Neural crest cell (in vitro differentiated cells): ENCODE measurements at regions not wholly inside any gene's neighbourhood (a gene's known extent, or its start where the extent isn't known, plus 50 kb on each side); places are given as distances from the start of the nearest gene placed in this dataset.

Experiments used
- DNase-seq: peaks from one replicate; pipeline ENCODE4 v3.0.0; 2021; ENCODE audit warnings: low read depth, mixed read lengths, low spot score
- H3K27ac Mint-ChIP-seq: one replicate; pipeline ENCODE4 v1.8.0; 2021; ENCODE audit warnings: mild to moderate bottlenecking, mixed read lengths; ENCODE audit not compliant: unreplicated experiment
- H3K27me3 Mint-ChIP-seq: 2 replicates; pipeline ENCODE4 v1.8.0; 2021; ENCODE audit warnings: low read depth, mild to moderate bottlenecking, mixed read lengths
- H3K36me3 Mint-ChIP-seq: 2 replicates; pipeline ENCODE4 v1.8.0; 2021; ENCODE audit warnings: low read depth, mild to moderate bottlenecking, mixed read lengths
- H3K4me1 Mint-ChIP-seq: 2 replicates; pipeline ENCODE4 v1.8.0; 2021; ENCODE audit warnings: mixed read lengths
- H3K4me3 Mint-ChIP-seq: one replicate; pipeline ENCODE4 v1.8.0; 2021; ENCODE audit warnings: mild to moderate bottlenecking, mixed read lengths
- H3K9me3 Mint-ChIP-seq: 2 replicates; pipeline ENCODE4 v1.8.0; 2021; ENCODE audit warnings: mixed read lengths
- TF ChIP-seq, protein P1 (sequence below): fragments of 200-600 bp; sonication (generic); conservative IDR thresholded peaks from 2 replicates; pipeline ENCODE4 v1.5.0; 2021; ENCODE audit warnings: antibody characterized with exemption, mild to moderate bottlenecking

DNA sequence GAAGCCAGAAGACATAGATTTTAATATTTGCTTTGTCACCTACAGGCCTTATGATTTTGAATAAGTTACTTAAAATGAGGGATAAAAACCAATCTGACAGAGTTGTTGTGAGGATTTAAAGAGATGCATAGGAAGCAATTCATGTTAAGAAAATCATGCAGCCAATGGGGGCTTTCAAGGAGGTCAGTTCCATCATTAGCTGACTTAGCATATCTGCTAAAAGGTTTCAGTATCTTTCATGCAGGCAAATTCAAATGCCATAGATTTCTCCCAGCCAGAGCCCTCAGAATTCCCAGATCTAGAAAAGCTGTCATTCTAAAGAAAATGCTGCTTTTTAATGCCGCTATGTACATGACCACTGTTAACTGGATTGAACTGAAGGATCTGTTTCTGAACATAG lies 176.1 kb downstream of the GOLIM4 start:
- no peak overlapping the region for H3K4me3 Mint-ChIP-seq
- no peak for DNase-seq
- TF ChIP-seq, protein P1, sequence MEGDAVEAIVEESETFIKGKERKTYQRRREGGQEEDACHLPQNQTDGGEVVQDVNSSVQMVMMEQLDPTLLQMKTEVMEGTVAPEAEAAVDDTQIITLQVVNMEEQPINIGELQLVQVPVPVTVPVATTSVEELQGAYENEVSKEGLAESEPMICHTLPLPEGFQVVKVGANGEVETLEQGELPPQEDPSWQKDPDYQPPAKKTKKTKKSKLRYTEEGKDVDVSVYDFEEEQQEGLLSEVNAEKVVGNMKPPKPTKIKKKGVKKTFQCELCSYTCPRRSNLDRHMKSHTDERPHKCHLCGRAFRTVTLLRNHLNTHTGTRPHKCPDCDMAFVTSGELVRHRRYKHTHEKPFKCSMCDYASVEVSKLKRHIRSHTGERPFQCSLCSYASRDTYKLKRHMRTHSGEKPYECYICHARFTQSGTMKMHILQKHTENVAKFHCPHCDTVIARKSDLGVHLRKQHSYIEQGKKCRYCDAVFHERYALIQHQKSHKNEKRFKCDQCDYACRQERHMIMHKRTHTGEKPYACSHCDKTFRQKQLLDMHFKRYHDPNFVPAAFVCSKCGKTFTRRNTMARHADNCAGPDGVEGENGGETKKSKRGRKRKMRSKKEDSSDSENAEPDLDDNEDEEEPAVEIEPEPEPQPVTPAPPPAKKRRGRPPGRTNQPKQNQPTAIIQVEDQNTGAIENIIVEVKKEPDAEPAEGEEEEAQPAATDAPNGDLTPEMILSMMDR = no peak
- no peaks in the 10 kb centered on the region for H3K4me1 Mint-ChIP-seq
- H3K36me3 Mint-ChIP-seq = no peaks in the 10 kb centered on the region
- H3K9me3 Mint-ChIP-seq = no peaks in the 10 kb centered on the region
- H3K27ac Mint-ChIP-seq = no peak overlapping the region
- H3K27me3 Mint-ChIP-seq = no peaks in the 10 kb centered on the region

DNA sequence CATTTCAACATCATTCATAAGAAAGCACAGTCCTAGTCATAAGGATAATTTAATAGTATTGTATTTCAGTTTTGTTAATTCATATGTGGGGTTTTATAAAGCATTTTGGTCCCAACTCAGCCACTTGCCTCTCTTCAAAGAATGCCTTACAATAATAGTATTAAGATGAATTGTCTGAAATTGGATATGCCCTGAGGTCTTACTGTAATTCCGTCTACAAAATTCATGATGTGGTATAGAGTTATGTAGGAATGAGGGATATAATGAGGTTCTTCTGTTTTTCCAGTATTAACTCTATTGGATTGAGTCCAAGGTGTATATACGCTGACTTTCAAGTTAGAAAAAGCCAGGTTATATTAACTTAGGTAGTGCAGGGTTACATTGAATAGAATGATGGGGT lies 177.0 kb downstream of the GOLIM4 start:
- no peak for DNase-seq
- Mint-ChIP-seq H3K4me1 (no peaks in the 10 kb centered on the region), H3K36me3 (no peaks in the 10 kb centered on the region), H3K27me3 (no peaks in the 10 kb centered on the region), H3K9me3 (no peaks in the 10 kb centered on the region), H3K4me3 (no peak overlapping the region), H3K27ac (no peak overlapping the region)
- TF ChIP-seq, protein P1 = no peak

DNA sequence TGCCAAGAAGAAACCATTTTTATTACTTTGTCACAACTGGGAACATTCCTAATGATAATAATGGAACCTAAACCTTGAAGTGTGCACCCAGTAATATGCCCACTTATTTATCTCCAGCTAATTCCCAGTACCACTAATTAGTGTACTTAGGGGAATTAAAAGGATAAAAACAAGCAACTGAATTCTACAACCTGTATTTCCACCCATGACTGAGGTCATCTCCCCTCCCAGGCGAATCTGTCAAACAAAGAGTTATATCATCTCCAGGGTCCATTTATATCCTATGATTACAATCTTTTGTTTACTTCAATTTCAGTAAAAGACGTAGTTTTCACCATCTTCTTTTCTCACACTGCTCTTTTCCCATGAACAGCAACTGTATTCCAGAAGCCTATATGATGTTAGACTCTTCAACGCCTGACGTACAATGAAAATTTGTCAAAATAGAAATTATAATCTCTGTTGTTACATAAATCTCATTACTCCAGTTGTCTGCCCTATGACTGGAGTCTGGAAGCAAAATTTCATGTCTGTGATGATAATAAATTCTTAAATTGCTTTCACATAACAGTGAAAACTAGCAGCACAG lies 177.6 kb downstream of the GOLIM4 start:
- TF ChIP-seq, protein P1 = no peak
- Mint-ChIP-seq H3K4me1 (no peaks in the 10 kb centered on the region), H3K36me3 (no peaks in the 10 kb centered on the region), H3K27me3 (no peaks in the 10 kb centered on the region), H3K4me3 (no peak overlapping the region), H3K9me3 (no peaks in the 10 kb centered on the region), H3K27ac (no peak overlapping the region)
- no peak for DNase-seq

DNA sequence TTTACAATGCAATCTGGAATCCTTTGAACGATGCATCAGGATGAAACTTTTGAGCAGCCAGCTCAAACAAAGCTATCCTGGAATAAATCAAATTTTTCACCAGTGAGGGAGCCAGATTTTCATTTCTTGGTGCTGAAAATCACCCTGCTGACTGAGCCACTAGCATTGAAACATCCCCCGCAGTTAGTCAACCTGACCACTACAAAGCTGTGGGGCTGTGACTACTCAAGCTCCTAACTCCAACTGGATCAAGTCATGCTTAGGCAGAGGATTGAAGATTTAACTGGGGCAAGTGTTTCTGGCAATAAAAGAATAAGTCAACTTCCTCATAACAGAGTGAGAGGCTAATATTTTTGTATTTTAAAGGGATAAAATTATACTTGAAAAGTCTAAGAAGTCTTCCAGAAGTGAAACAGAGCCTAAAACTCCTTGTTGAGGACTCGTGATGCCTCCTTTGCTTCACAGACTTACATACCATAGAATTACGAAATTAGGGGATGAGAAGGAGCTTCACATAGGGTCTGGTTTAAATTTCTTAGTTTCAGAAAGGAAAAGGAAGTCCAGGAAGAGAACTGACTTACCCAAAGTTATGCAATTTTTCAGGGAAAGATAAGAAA lies 177.8 kb downstream of the SERPINI1 start:
- H3K4me1 Mint-ChIP-seq = peaks cover 15% of the 10 kb centered on the region
- no peak overlapping the region for H3K4me3 Mint-ChIP-seq
- TF ChIP-seq, protein P1 = peak; percentile 25
- H3K9me3 Mint-ChIP-seq = peaks cover 4% of the 10 kb centered on the region
- H3K27ac Mint-ChIP-seq = no peak overlapping the region
- H3K27me3 Mint-ChIP-seq = no peaks in the 10 kb centered on the region
- no peak for DNase-seq
- no peaks in the 10 kb centered on the region for H3K36me3 Mint-ChIP-seq

DNA sequence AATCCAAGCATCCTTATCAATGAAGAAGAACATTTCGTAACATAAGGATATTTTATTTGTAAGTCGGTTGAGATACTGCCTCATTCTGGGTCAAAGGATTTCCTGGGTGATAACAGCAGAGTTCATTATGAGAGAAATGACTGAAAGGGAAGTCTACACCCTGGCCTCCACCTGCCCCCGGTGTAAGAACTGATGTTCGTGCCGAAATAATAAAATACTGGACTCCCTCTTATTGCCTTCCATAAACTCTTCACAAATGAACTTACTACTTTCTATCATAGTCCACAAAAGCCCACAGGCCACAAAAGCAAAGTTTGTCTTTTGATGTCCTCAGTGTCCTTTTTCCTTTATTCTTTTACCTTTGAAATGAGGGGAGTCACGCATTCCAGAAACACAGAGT lies 174.4 kb downstream of the SERPINI1 start:
- no peak overlapping the region for H3K4me3 Mint-ChIP-seq
- H3K36me3 Mint-ChIP-seq = no peaks in the 10 kb centered on the region
- H3K9me3 Mint-ChIP-seq = peaks cover 4% of the 10 kb centered on the region
- H3K27me3 Mint-ChIP-seq = no peaks in the 10 kb centered on the region
- H3K4me1 Mint-ChIP-seq = peaks cover 15% of the 10 kb centered on the region
- TF ChIP-seq, protein P1 = no peak
- H3K27ac Mint-ChIP-seq = no peak overlapping the region
- DNase-seq = no peak
